HepG2 (cell line): ENCODE measurements at regions not wholly inside any gene's neighbourhood (a gene's known extent, or its start where the extent isn't known, plus 50 kb on each side); places are given as distances from the start of the nearest gene placed in this dataset.
A peak's percentile ranks its signal among the peaks of the same experiment; 100 is the strongest.

Experiments
- ATAC-seq: fragments of 200-7000 bp; cut with Tn5 transposase; 3 replicates; pipeline ENCODE4 v1.9.1; 2020; ENCODE audit warnings: mild to moderate bottlenecking, moderate library complexity
- BruUV-seq: library from RNA; stranded (reverse); fragments of 400-500 nt; replicated peaks from 2 replicates; lab custom pipeline; 2021; lab: Mats Ljungman, UMichigan
- CTCF ChIA-PET: fragments of 300-600 bp; formaldehyde crosslinking; extraction: SDS; loops from one replicate; lab custom pipeline; 2021; ENCODE audit warnings: low total read pairs, inconsistent platforms, low intra/inter-chr PET ratio; lab: Yijun Ruan, JAX
- POLR2A ChIA-PET: fragments of 350-600 bp; sonication (Branson Sonifier 250); formaldehyde crosslinking; loops from one replicate; lab custom pipeline; 2020; ENCODE audit warnings: antibody characterized with exemption, inconsistent platforms; lab: Yijun Ruan, JAX
- DNase-seq: peaks from one replicate; pipeline ENCODE4 v3.0.0-alpha.2; 2015; ENCODE audit warnings: low spot score
- FAIRE-seq: peaks from 3 replicates; lab custom pipeline; 2011; peaks lifted over from hg19 to GRCh38; lab: Jason Lieb, UNC
- H2AFZ ChIP-seq: one replicate; pipeline ENCODE4 v1.6.1; 2011; ENCODE audit warnings: low read length, inconsistent platforms
- H3K27ac ChIP-seq: fragments of 300-600 bp; 3 replicates; pipeline ENCODE4 v1.8.0; 2011; ENCODE audit warnings: mixed run types, mild to moderate bottlenecking, mixed read lengths, low read length, inconsistent platforms; ENCODE audit not compliant: insufficient read depth; ENCODE audit errors: extremely low read length
- H3K27me3 ChIP-seq, 2 experiments: fragments of 200-600 bp in 1 of 2; 2 replicates in 1 of 2; 3 replicates in 1 of 2; pipeline versions ENCODE4 v1.6.0 to v1.8.0; 2011; ENCODE audit warnings: low read length in 2 of 2, mild to moderate bottlenecking in 2 of 2, moderate library complexity in 2 of 2, inconsistent platforms in 1 of 2; ENCODE audit not compliant: insufficient read depth in 2 of 2, control insufficient read depth in 1 of 2
- H3K36me3 ChIP-seq, 2 experiments: fragments of 200-600 bp in 1 of 2; replicated peaks in 1 of 2; 2 replicates in 1 of 2; 3 replicates in 1 of 2; pipeline versions ENCODE4 v1.5.1 to v1.8.0; 2011; ENCODE audit warnings: low read length in 2 of 2, inconsistent platforms in 1 of 2; ENCODE audit not compliant: insufficient read depth in 2 of 2, control insufficient read depth in 1 of 2
- H3K4me1 ChIP-seq: 2 replicates; pipeline ENCODE4 v1.5.1; 2012; ENCODE audit warnings: low read length, inconsistent platforms; ENCODE audit not compliant: insufficient read depth
- H3K4me2 ChIP-seq: 2 replicates; pipeline ENCODE4 v1.6.0; 2011; ENCODE audit warnings: low read depth, low read length, inconsistent platforms
- H3K4me3 ChIP-seq, 3 experiments: fragments of 200-600 bp in 1 of 3; sonication (generic), shearing (Covaris generic) in 1 of 3; replicated peaks in 1 of 3; 2 replicates each; pipeline ENCODE4 v1.5.1; 2011 to 2016; ENCODE audit warnings: low read length in 3 of 3, inconsistent platforms in 2 of 3, low read depth in 2 of 3, mild to moderate bottlenecking in 2 of 3, control low read depth in 1 of 3, mixed read lengths in 1 of 3; ENCODE audit not compliant: insufficient read depth in 1 of 3
- H3K79me2 ChIP-seq: one replicate; pipeline ENCODE4 v1.6.1; 2011; ENCODE audit warnings: low read length, inconsistent platforms; ENCODE audit not compliant: insufficient read depth
- H3K9ac ChIP-seq: 2 replicates; pipeline ENCODE4 v1.6.0; 2011; ENCODE audit warnings: mild to moderate bottlenecking, low read depth, low read length, inconsistent platforms; ENCODE audit not compliant: insufficient read depth
- H3K9me3 ChIP-seq: 2 replicates; pipeline ENCODE4 v1.5.1; 2012; ENCODE audit warnings: mild to moderate bottlenecking, low read length
- H4K20me1 ChIP-seq: 2 replicates; pipeline ENCODE4 v1.6.0; 2011; ENCODE audit warnings: inconsistent platforms, mild to moderate bottlenecking, low read length, moderate library complexity; ENCODE audit not compliant: insufficient read depth
- ATF7 ChIP-seq, 2 experiments: fragments of 450-650 bp in 1 of 2; sonication (generic) in 1 of 2; formaldehyde crosslinking in 1 of 2; IDR thresholded peaks; 2 replicates each; pipeline versions ENCODE4 v1.4.0 to v1.6.1; 2016 to 2020; ENCODE audit warnings: antibody characterized with exemption in 1 of 2, mild to moderate bottlenecking in 1 of 2, missing genetic modification reagents in 1 of 2
- CREB1 ChIP-seq, 2 experiments: fragments of 450-650 bp in 1 of 2; IDR thresholded peaks; 2 replicates each; pipeline ENCODE4 v1.6.1; 2016 to 2017; ENCODE audit warnings: control low read depth in 1 of 2, mild to moderate bottlenecking in 1 of 2, missing compliant biosample characterization in 1 of 2, missing genetic modification characterization in 1 of 2
- FIP1L1 ChIP-seq: fragments of 200-400 bp; formaldehyde crosslinking; IDR thresholded peaks from 2 replicates; pipeline ENCODE4 v1.6.1; 2018; ENCODE audit warnings: low read depth, mild to moderate bottlenecking, low read length, moderate library complexity, borderline replicate concordance; ENCODE audit not compliant: insufficient read depth
- HOXA3 ChIP-seq: sonication (generic); formaldehyde crosslinking; IDR thresholded peaks from 2 replicates; pipeline ENCODE4 v1.5.0; 2020; ENCODE audit warnings: missing genetic modification reagents
- RBM22 ChIP-seq: fragments of 200-400 bp; formaldehyde crosslinking; optimal IDR thresholded peaks from 2 replicates; pipeline ENCODE3; 2017; ENCODE audit warnings: mild to moderate bottlenecking, low read length, moderate library complexity
- SNAPC2 ChIP-seq: sonication (generic); formaldehyde crosslinking; IDR thresholded peaks from 2 replicates; pipeline ENCODE4 v1.8.1; 2022; ENCODE audit warnings: mild to moderate bottlenecking, missing genetic modification reagents
- YY1 ChIP-seq: IDR thresholded peaks from 2 replicates; pipeline ENCODE4 v1.6.1; 2011; ENCODE audit warnings: low read length, low read depth, moderate library complexity, mild to moderate bottlenecking; ENCODE audit not compliant: insufficient read depth, insufficient replicate concordance
- ZNF232 ChIP-seq: sonication (generic); formaldehyde crosslinking; IDR thresholded peaks from 2 replicates; pipeline ENCODE4 v1.4.0; 2020; ENCODE audit warnings: missing genetic modification reagents, borderline replicate concordance
- ZNF296 ChIP-seq: sonication (generic); formaldehyde crosslinking; conservative IDR thresholded peaks from 2 replicates; pipeline ENCODE4 v1.5.0; 2020; ENCODE audit warnings: mild to moderate bottlenecking, missing genetic modification reagents
- ZNF326 ChIP-seq: sonication (generic); formaldehyde crosslinking; IDR thresholded peaks from 2 replicates; pipeline ENCODE4 v1.4.0; 2020; ENCODE audit warnings: missing genetic modification reagents, borderline replicate concordance
- ZNF644 ChIP-seq: IDR thresholded peaks from 2 replicates; pipeline ENCODE4 v1.6.1; 2016; ENCODE audit warnings: low read depth
- WGBS: methylation state at CpG from one replicate; pipeline ENCODE4 v1.1.6; 2017; ENCODE audit warnings: low lambda C conversion rate; 5-methylcytosine and 5-hydroxymethylcytosine counted together
- in situ Hi-C: cut with HindIII; loops from 2 replicates; pipeline ENCODE4 v1.10.0; 2017; ENCODE audit warnings: low pct_unique_long_range_greater_than_20kb; ENCODE audit not compliant: extremely low pct_ligation_motif_present
- intact Hi-C: fragments of 100-400 bp; cut with micrococcal nuclease; formaldehyde crosslinking; loops from one replicate; pipeline ENCODE4 v1.10.0; 2022; ENCODE audit not compliant: unreplicated experiment
- TF ChIP-seq, protein P1 (sequence below): sonication (generic); formaldehyde crosslinking; IDR thresholded peaks from 2 replicates; pipeline ENCODE4 v1.4.0; 2020; ENCODE audit warnings: missing genetic modification reagents
- TF ChIP-seq, protein P2 (sequence below): sonication (generic); formaldehyde crosslinking; IDR thresholded peaks from 2 replicates; pipeline ENCODE4 v1.9.0; 2021; ENCODE audit warnings: missing genetic modification reagents, mild to moderate bottlenecking, borderline replicate concordance
- TF ChIP-seq, protein P3 (sequence below): sonication (generic); formaldehyde crosslinking; IDR thresholded peaks from 2 replicates; pipeline ENCODE4 v1.4.0; 2020; ENCODE audit warnings: missing genetic modification reagents

DNA sequence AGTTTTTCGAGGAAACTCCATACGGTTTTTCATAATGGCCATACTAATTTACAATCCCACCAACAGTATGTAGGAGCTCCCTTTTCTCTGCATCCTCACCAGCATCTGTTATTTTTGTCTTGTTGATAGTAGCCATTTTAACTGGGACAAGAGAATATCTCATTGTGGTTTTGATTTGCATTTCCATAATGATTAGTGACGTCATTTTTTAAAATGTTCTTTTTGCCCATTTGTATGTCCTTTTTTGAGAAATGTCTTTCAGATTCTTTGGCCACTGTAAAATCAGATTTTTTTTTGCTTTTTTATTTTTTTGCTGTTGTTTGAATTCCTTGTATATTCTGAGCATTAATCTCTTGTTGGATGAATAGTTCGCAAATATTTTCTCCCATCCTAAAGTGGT lies 243.9 kb downstream of the TRIML1 start:
- POLR2A ChIA-PET = no interaction called here

DNA sequence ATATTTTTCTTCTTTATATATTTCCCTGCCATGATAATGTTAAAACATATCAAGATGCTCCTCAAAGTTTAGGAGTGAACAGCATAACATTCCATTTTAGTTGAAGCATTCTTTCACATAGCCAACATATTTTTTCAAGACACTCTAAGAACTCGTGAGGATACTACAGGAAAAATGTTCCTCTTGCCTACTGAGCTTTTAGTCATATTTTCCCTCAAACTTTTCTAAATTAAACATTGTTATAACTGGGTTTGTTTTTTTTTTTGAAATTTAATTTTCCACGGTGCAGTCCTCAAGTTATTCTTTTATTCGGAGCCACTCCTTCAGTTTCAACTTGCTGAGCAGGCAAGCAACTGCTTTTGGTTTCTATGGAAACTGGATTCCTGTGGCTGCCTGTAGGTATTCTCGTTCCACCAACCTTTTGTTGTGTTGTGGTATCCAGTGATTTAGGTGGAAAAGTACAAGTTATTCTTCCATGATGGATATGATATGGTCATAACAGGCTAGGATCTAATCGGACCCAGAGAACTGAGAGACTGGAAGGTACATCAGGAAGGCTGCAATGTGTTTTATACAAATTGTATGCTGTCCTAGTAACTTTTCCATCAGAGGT lies 248.0 kb downstream of the TRIML1 start:
- Histone ChIP-seq H3K79me2 (no peaks in the 10 kb centered on the region), H3K4me1 (no peaks in the 10 kb centered on the region), H3K36me3 (no peaks in the 10 kb centered on the region), H3K9ac (no peak overlapping the region), H4K20me1 (no peaks in the 10 kb centered on the region), H3K27me3 (no peaks in the 10 kb centered on the region; a peak in 1 of 5 replicates), H3K4me2 (no peak overlapping the region), H3K27ac (no peak overlapping the region), H2AFZ (no peak overlapping the region), H3K9me3 (peaks cover 17% of the 10 kb centered on the region), H3K4me3 (no peak overlapping the region)
- under 1% methylated on average over 5 of the region's 5 CpGs for WGBS
- in situ Hi-C loops = no loop called here
- BruUV-seq = no TSS peak
- ChIA-PET CTCF (no interaction called here), POLR2A (no interaction called here)
- no peak for DNase-seq
- intact Hi-C loops = no loop called here
- ATAC-seq = no peak
- no peak for FAIRE-seq
- TF ChIP-seq YY1 (no peak), ZNF296 (no peak), SNAPC2 (CRISPR knock-in tag) (no peak), ZNF326 (no peak), ZNF644 (CRISPR knock-in tag) (no peak), FIP1L1 (no peak), ZNF232 (CRISPR knock-in tag) (no peak), HOXA3 (no peak), RBM22 (no peak)
- TF ChIP-seq, protein P1, sequence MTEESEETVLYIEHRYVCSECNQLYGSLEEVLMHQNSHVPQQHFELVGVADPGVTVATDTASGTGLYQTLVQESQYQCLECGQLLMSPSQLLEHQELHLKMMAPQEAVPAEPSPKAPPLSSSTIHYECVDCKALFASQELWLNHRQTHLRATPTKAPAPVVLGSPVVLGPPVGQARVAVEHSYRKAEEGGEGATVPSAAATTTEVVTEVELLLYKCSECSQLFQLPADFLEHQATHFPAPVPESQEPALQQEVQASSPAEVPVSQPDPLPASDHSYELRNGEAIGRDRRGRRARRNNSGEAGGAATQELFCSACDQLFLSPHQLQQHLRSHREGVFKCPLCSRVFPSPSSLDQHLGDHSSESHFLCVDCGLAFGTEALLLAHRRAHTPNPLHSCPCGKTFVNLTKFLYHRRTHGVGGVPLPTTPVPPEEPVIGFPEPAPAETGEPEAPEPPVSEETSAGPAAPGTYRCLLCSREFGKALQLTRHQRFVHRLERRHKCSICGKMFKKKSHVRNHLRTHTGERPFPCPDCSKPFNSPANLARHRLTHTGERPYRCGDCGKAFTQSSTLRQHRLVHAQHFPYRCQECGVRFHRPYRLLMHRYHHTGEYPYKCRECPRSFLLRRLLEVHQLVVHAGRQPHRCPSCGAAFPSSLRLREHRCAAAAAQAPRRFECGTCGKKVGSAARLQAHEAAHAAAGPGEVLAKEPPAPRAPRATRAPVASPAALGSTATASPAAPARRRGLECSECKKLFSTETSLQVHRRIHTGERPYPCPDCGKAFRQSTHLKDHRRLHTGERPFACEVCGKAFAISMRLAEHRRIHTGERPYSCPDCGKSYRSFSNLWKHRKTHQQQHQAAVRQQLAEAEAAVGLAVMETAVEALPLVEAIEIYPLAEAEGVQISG (CRISPR knock-in tag) = no peak
- TF ChIP-seq, protein P2, sequence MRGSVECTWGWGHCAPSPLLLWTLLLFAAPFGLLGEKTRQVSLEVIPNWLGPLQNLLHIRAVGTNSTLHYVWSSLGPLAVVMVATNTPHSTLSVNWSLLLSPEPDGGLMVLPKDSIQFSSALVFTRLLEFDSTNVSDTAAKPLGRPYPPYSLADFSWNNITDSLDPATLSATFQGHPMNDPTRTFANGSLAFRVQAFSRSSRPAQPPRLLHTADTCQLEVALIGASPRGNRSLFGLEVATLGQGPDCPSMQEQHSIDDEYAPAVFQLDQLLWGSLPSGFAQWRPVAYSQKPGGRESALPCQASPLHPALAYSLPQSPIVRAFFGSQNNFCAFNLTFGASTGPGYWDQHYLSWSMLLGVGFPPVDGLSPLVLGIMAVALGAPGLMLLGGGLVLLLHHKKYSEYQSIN (CRISPR knock-in tag) = no peak

More for the DNA sequence above, 243.9 kb downstream of the TRIML1 start:
- no peak overlapping the region for H3K4me2 ChIP-seq
- intact Hi-C loops (no loop called here), in situ Hi-C loops (no loop called here)
- no peak for FAIRE-seq
- H3K27ac ChIP-seq = no peak overlapping the region
- CTCF ChIA-PET = no interaction called here
- DNase-seq = no peak
- no peaks in the 10 kb centered on the region; a peak in 1 of 5 replicates for H3K27me3 ChIP-seq
- no peak overlapping the region for H3K4me3 ChIP-seq
- no TSS peak for BruUV-seq
- H3K79me2 ChIP-seq = no peaks in the 10 kb centered on the region
- WGBS = 41% methylated on average over 4 of the region's 4 CpGs
- H3K36me3 ChIP-seq = no peaks in the 10 kb centered on the region
- no peak overlapping the region for H2AFZ ChIP-seq
- H3K9me3 ChIP-seq = no peaks in the 10 kb centered on the region
- no peaks in the 10 kb centered on the region for H4K20me1 ChIP-seq
- H3K9ac ChIP-seq = no peak overlapping the region
- no peak for ATAC-seq
- no peaks in the 10 kb centered on the region for H3K4me1 ChIP-seq
- TF ChIP-seq ATF7 (IDR thresholded peaks at IDR 0.05) = peak; percentile 99
- no peak for TF ChIP-seq ATF7 (CRISPR knock-in tag; IDR thresholded peaks at IDR 0.05)
- TF ChIP-seq, protein P3, sequence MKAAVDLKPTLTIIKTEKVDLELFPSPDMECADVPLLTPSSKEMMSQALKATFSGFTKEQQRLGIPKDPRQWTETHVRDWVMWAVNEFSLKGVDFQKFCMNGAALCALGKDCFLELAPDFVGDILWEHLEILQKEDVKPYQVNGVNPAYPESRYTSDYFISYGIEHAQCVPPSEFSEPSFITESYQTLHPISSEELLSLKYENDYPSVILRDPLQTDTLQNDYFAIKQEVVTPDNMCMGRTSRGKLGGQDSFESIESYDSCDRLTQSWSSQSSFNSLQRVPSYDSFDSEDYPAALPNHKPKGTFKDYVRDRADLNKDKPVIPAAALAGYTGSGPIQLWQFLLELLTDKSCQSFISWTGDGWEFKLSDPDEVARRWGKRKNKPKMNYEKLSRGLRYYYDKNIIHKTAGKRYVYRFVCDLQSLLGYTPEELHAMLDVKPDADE (CRISPR knock-in tag) = no peak
- TF ChIP-seq CREB1 (IDR thresholded peaks at IDR 0.05) = peak; percentile 94
- no peak for TF ChIP-seq CREB1 (CRISPR knock-in tag; IDR thresholded peaks at IDR 0.05)
